ENCODE measurements at regions not wholly inside any gene's neighbourhood (a gene's known extent, or its start where the extent isn't known, plus 50 kb on each side); places are given as distances from the start of the nearest gene placed in this dataset.

DNA sequence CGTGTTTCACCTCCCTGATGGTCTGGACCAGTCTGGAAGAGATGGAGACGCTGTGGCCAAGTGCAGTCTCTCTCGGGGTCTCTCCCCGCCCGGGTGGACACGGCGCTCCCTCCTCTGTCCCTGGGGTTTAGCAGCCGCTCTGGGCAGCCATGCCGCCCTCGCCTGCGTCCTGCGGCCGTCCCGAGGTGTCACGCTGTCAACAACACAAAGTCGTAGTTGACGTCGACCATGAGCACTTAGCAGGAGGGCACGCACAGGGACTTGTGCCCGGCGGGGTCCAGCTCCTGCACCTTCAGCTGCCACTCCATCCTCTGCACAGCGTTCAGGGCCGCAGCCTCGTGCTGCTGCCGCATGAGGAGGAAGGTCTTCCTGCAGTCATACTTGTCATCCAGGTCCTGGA, 368.9 kb downstream of the CDH9 start:
- DNase-seq: no peak

GRCh38 chr5:26669031-26669430, 369.4 kb downstream of the CDH9 start:
- no peak for DNase-seq

DNA sequence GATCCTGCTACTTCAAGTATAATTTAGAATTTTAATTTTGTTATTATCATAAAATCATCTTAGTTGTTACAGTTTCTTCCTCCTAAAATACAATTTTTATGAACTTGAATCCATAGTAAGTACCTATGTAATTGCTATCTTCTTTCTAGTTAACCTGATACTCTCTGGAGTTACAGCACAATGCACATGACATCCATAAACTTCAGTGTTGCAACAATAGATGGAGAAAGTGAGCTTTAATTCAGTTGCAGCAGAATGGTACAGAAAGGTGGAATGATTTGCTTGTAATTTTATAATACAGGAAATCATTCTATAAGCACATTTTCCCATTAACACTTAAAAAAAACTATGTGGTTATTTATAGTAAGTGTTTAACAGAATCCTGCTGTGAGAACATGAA, 372.0 kb downstream of the CDH9 start:
- no peak for DNase-seq

DNA sequence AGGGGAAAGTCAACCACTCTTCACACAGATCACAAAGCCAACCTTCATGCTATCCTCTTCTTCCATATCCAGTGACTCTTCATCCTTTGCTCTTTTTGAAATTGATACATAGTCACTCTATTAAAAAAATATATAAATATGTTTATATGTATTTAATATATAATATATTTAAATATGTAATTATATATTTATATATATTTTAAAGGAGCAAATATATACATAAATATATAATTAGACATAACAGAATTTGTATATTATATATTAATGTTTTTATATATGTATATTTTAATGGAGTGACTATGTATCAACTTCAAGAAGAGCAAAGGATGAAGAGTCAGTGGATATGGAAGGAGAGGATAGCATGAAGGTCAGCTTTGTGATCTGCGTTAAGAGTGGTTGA, 374.9 kb downstream of the CDH9 start:
- DNase-seq: no peak

DNA sequence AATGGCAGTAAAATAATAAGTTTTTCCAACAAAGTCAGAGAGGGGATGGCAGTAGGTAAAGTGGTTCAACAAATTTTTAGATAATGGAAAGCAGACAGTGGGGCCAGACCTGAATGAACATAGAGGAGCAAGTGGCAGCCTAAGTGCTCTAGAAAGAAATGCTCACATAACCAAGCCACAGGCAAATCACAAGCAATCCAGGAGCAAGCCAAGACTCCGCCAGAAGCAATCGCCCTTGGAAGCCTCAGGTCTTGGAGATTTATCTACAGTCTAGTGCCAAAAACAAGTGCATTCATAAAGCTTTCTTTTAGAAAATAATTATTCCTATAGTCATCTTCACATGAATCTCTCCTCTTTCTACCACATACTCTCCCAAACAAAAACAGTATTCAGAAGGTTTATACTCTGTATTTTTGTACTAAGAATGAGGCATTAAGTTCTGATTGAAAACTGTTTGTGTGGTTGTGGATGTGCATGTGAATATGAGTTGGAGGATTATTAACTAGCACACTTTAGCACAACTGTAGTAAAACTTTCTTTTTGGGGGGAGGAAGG, 375.5 kb downstream of the CDH9 start:
- no peak for DNase-seq

GRCh38 chr5:26660116-26660515, 378.3 kb downstream of the CDH9 start:
- DNase-seq: no peak

- DNase-seq: no peak
Measured at GRCh38 chr5:26649000-26649399, 389.4 kb downstream of the CDH9 start.

DNA sequence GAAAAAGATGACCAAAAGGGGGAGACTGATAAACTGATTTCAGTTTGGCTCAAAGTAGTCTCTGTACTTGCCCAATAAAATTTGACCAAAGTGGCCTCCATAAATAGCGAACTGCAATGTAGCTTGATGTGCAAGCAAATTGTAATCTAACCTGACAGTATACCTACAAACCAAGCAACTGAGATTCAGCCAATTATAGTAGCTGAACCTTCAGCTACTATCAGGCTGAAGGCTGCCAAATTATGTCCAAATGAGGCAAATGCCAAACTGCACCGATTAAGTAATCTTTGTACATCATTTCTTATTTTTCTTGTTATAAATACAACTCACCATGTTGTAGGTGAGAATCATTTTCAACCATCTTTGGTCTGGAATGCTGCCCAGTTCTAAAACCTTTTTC, 390.6 kb downstream of the CDH9 start:
- no peak for DNase-seq

DNA sequence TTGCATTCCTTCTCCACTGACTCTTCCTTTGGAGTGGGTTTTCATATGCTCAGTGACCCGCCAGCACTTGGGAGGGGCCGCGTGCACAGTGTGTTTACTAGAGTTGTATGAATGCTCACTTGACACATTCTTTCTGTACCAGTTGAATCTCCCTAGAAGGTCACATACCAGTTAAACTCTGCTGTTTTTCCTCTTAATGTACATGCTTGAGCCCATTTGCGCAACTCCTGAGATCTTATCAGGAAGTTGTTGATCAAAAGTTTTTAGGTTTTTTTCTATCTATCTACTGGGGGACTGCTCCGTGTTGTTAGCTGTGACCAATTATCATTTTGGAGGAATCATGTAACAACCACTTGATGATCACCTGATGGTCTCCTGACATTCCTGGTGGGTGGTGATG, 392.7 kb downstream of the CDH9 start:
- DNase-seq: no peak

DNA sequence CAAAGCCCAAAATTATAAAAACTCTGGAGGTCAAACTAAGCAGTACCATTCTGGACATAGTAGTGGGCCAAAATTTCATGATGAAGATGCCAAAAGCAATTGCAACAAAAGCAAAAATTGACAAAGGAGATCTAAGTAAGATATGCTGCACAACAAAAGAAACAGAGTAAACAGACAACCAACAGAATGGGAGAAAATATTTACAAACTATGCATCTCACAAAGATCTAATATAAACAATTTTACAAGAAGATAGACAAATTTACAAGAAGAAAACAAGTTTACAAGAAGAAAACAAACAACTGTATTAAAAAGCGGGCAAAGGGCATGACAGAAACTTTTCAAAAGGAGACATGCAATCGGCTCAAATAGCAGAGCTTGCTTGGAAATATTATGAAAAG, 396.9 kb downstream of the CDH9 start:
- no peak for DNase-seq

DNA sequence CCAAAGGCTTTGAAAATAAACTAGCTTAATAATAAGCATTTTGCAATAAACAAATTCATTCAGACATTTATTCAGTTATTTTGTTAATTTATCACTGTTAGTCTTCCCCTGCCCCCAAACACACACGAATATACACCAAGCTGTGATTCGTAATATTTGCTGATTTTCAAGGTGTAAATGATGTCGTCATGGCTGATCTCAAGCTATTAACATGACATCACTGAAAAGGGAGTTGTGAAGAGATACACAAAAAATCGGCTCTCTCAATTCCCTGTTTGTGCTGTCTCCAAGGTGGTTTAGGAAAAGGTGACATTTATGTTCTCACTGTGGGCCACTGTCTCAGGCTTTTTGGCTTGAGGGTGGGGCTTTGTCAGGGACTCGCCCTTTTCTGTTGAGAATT, 413.3 kb downstream of the CDH9 start:
- DNase-seq: no peak

- no peak for DNase-seq
Measured at GRCh38 chr5:26622947-26623346, 415.4 kb downstream of the CDH9 start.

GRCh38 chr5:26610577-26610976, 427.8 kb downstream of the CDH9 start:
- no peak for DNase-seq

GRCh38 chr5:26601563-26601962, 436.8 kb downstream of the CDH9 start:
- no peak for DNase-seq

- DNase-seq: no peak
Measured at GRCh38 chr5:26582350-26583045, 455.9 kb downstream of the CDH9 start.

DNA sequence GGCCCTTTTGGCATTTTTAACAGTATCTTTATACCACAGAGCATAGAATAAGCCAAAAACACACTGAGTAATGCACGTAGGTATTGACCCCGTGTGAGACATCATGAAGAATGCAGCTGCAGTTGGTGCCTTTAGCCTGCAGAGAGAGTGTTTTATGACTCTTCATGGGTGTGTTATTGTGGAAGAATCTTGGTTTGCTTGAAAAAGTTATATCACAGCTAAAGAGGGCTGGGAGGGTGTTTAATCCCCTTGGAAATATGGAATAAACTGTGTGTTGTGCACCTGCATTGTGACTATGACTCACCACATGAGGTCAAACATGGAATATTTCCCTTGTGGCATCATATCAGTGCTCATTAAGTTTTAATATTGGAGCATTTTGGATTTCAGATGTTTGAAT, 458.7 kb downstream of the CDH9 start:
- no peak for DNase-seq

GRCh38 chr5:26578002-26578401, 460.4 kb downstream of the CDH9 start:
- DNase-seq: no peak

- DNase-seq: no peak
Measured at GRCh38 chr5:26572480-26572879, 465.9 kb downstream of the CDH9 start.

DNA sequence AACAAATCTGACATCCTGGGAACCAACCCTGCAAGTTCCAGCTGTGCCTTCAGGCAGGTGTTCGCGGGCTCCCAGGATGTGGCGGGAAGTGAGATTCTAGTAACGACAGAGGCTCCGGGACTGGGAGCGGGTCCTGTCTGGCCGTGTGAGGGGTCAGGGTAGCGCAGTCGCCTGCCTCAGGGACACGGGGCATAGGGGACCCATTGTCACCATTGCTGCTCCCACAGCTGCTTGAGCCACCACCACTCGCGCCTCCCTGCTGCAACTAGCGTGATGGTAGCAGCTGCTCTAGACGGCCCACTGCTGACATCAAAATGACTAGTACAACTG, 468.5 kb downstream of the CDH9 start:
- no peak for DNase-seq

DNA sequence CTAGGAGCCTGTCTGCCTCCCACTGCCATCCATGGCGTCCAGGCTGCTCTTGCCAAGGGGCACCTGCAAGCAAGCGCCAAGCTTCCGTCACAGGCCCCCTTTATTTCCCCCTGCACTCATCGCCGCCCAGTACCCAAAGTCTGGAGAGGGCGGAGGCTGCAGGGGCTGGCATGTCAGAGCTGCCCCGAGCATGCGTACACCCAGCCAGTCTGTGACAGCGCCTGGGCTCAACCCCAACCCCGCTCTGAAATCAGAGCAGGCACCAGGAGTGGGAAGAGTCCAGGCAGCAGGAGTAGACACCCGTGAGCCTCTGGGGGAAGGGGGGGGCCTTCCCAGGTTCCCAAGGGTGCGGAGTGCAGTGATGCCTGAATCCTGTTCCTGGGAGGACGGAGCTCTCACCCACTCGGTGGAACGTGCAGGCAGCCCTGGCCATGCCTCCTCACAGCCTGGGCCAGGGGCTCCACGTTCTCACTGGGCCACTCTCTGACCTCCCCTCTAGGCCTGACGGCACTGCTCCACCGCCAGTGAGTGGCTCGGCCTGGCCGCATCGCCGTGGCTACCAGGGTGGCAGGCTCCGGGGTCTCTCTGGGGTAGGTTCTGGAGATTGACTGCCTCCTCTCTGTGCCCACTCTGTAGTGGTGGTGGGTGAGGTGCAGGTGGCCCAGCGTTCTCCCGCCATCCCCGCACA, 469.0 kb downstream of the CDH9 start:
- DNase-seq: peak; percentile 0

GRCh38 chr5:26568316-26568715, 470.1 kb downstream of the CDH9 start:
- DNase-seq: no peak

- DNase-seq: no peak
Measured at GRCh38 chr5:26563979-26564378, 474.4 kb downstream of the CDH9 start.

- no peak for DNase-seq
Measured at GRCh38 chr5:26553079-26553478, 485.3 kb downstream of the CDH9 start.

GRCh38 chr5:26543987-26544386, 494.4 kb downstream of the CDH9 start:
- no peak for DNase-seq

DNA sequence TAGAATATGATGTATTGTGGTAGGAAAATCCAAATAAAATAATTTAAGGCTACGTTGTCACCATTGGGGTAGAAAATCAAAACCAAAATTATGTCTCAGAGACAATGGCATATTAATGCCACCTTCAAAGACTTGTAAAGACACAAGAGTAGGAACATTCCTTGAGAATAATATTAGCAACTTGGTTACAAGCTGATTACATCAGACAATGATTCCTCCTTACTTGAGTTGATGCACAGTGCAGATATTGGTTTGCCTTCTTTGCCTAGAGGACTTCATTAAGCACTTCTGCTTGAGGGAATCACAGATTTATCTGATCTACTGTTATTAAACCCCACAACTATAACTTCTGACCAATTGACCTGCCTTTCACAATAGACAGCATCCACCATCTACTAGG, 500.2 kb downstream of the CDH9 start:
- DNase-seq: no peak
